Ascending aorta (tissue), 2 donors: ENCODE measurements at regions not wholly inside any gene's neighbourhood (a gene's known extent, or its start where the extent isn't known, plus 50 kb on each side); places are given as distances from the start of the nearest gene placed in this dataset.

Experiments used
- DNase-seq, 2 donors: peaks; one replicate each; pipeline ENCODE4 v3.0.0-alpha.2; 2019; ENCODE audit warnings: low spot score in 2 of 2
- H3K27ac ChIP-seq, 2 donors: fragments of 200-600 bp; sonication (generic); one replicate each; pipeline ENCODE4 v1.5.1; 2016 to 2017; ENCODE audit warnings: mild to moderate bottlenecking in 1 of 2
- H3K27me3 ChIP-seq: fragments of 200-600 bp; sonication (generic); one replicate; pipeline ENCODE4 v1.5.1; 2017
- H3K36me3 ChIP-seq, 2 donors: fragments of 200-600 bp; sonication (generic); one replicate each; pipeline ENCODE4 v1.5.1; 2016
- H3K4me1 ChIP-seq, 2 donors: fragments of 200-600 bp; sonication (generic); one replicate each; pipeline ENCODE4 v1.5.1; 2016 to 2017; ENCODE audit warnings: mild to moderate bottlenecking in 1 of 2
- H3K4me3 ChIP-seq, 2 donors: fragments of 200-600 bp; sonication (generic); one replicate each; pipeline ENCODE4 v1.5.1; 2016 to 2017; ENCODE audit warnings: mild to moderate bottlenecking in 1 of 2
- H3K9me3 ChIP-seq, 2 donors: fragments of 200-600 bp; sonication (generic); one replicate each; pipeline ENCODE4 v1.5.1; 2016
- CTCF ChIP-seq, 3 experiments: fragments of 200-600 bp in 2 of 3; fragments of 450-650 bp in 1 of 3; sonication (generic) in 2 of 3; IDR thresholded peaks; one replicate each; pipeline ENCODE4 v1.5.1; 2016 to 2019; ENCODE audit warnings: antibody characterized with exemption in 3 of 3, mild to moderate bottlenecking in 1 of 3, moderate library complexity in 1 of 3
- intact Hi-C: fragments of 100-400 bp; cut with DNase I; formaldehyde crosslinking; loops from one replicate; pipeline ENCODE4 v1.15.1; 2023

GRCh38 chr11:16604794-16605388 is 133.6 kb upstream of the C11orf58 start:
- intact Hi-C loops: loop anchor here (5.0 kb wide), 2 partner anchors 132 to 602 kb away; partner anchors contain the start of genes C11orf58 and PIK3C2A
- peaks cover 10% of the 10 kb centered on the region for H3K27me3 ChIP-seq
- DNase-seq: peak in 1 of 2 donors; percentile 66

GRCh38 chr11:16603890-16604793 is 134.3 kb upstream of the C11orf58 start:
- Histone ChIP-seq H3K27me3 (peaks cover 10% of the 10 kb centered on the region), H3K9me3 (no peaks in the 10 kb centered on the region), H3K4me3 (peak overlapping the region; percentile 73 to 75), H3K27ac (peak overlapping the region; percentile 58 to 63), H3K36me3 (no peaks in the 10 kb centered on the region), H3K4me1 (peaks cover 7 to 18% of the 10 kb centered on the region in 2 donors)
- intact Hi-C loops: no loop called here
- DNase-seq: peak in 1 of 2 donors; percentile 67
- TF ChIP-seq CTCF (IDR thresholded peaks at IDR 0.05): no peak

More at GRCh38 chr11:16604794-16605388, 133.6 kb upstream of the C11orf58 start:
- Histone ChIP-seq H3K4me3 (peak overlapping the region; percentile 73 to 75), H3K9me3 (no peaks in the 10 kb centered on the region), H3K36me3 (no peaks in the 10 kb centered on the region), H3K27ac (peak overlapping the region; percentile 58 to 63), H3K4me1 (peaks cover 7 to 18% of the 10 kb centered on the region in 2 donors)
- TF ChIP-seq CTCF (IDR thresholded peaks at IDR 0.05): no peak

GRCh38 chr11:16603245-16603644 is 135.2 kb upstream of the C11orf58 start:
- intact Hi-C loops: no loop called here
- DNase-seq: no peak
- no peaks in the 10 kb centered on the region for H3K9me3 ChIP-seq
- peaks cover 10% of the 10 kb centered on the region for H3K27me3 ChIP-seq
- peaks cover 7 to 18% of the 10 kb centered on the region in 2 donors for H3K4me1 ChIP-seq
- H3K4me3 ChIP-seq: no peak overlapping the region
- H3K36me3 ChIP-seq: no peaks in the 10 kb centered on the region
- no peak for TF ChIP-seq CTCF (IDR thresholded peaks at IDR 0.05)
- no peak overlapping the region for H3K27ac ChIP-seq

GRCh38 chr11:16598906-16599305 is 139.5 kb upstream of the C11orf58 start:
- no peak overlapping the region for H3K27ac ChIP-seq
- no peak for TF ChIP-seq CTCF (IDR thresholded peaks at IDR 0.05)
- intact Hi-C loops: no loop called here

GRCh38 chr11:16598032-16598431 is 140.4 kb upstream of the C11orf58 start:
- H3K4me3 ChIP-seq: no peak overlapping the region
- DNase-seq: no peak
- no peaks in the 10 kb centered on the region for H3K27me3 ChIP-seq
- no peaks in the 10 kb centered on the region for H3K9me3 ChIP-seq
- H3K27ac ChIP-seq: no peak overlapping the region
- no peaks in the 10 kb centered on the region for H3K36me3 ChIP-seq
- no peaks in the 10 kb centered on the region for H3K4me1 ChIP-seq
- intact Hi-C loops: no loop called here
- TF ChIP-seq CTCF (IDR thresholded peaks at IDR 0.05): no peak

More at GRCh38 chr11:16598906-16599305, 139.5 kb upstream of the C11orf58 start:
- no peak overlapping the region for H3K4me3 ChIP-seq
- no peaks in the 10 kb centered on the region for H3K4me1 ChIP-seq
- no peak for DNase-seq
- H3K9me3 ChIP-seq: no peaks in the 10 kb centered on the region
- no peaks in the 10 kb centered on the region for H3K36me3 ChIP-seq
- H3K27me3 ChIP-seq: no peaks in the 10 kb centered on the region
